ENCODE measurements at regions not wholly inside any gene's neighbourhood (a gene's known extent, or its start where the extent isn't known, plus 50 kb on each side); places are given as distances from the start of the nearest gene placed in this dataset.

DNA sequence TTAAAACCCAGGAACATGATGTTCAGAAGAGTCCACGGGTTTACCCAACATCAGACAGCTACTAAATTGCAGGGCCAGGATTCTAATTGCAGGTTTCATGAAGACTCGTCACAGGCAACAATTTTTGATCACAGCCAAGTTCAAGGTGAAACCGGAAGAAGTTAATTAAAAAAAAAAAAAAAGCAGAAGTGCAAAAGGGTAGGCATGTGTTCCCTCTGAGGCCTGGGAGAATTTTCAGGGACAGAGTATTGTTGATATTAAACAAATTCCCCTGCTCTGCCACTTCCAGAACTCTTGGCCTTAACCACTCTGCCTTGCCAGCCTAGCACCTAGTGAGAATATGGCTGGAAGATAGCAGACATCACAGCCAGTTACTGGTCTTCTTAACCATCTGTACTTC lies 99.4 kb upstream of the TRIB2 start:
- FAIRE-seq: no peak
- TF ChIP-seq, protein P1, sequence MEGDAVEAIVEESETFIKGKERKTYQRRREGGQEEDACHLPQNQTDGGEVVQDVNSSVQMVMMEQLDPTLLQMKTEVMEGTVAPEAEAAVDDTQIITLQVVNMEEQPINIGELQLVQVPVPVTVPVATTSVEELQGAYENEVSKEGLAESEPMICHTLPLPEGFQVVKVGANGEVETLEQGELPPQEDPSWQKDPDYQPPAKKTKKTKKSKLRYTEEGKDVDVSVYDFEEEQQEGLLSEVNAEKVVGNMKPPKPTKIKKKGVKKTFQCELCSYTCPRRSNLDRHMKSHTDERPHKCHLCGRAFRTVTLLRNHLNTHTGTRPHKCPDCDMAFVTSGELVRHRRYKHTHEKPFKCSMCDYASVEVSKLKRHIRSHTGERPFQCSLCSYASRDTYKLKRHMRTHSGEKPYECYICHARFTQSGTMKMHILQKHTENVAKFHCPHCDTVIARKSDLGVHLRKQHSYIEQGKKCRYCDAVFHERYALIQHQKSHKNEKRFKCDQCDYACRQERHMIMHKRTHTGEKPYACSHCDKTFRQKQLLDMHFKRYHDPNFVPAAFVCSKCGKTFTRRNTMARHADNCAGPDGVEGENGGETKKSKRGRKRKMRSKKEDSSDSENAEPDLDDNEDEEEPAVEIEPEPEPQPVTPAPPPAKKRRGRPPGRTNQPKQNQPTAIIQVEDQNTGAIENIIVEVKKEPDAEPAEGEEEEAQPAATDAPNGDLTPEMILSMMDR (IDR thresholded peaks at IDR 0.05; ENCODE audit: insufficient read depth, missing control alignments): no peak
- no peak for DNase-seq (ENCODE audit: insufficient read length, low spot score)

DNA sequence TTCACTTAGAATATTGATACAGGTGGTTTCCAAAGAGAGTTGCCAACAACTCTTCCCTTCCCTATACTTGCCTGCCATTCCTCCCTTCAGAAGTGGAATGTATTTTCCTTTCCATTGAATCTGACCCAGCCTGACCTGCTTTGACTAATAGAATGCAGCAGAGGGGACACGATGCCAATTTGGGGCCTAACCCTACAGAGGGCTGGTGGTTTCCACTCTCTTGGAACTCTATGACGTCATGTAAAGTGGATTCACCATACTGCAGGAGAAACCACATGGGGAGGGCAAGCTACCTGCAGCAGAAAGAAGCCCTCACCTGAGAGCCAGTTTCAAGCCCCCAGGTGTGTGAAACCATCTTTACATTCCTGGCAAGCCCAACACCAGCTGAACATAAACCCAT lies 98.9 kb upstream of the TRIB2 start:
- no peak for DNase-seq (ENCODE audit: insufficient read length, low spot score)
- no peak for FAIRE-seq
- TF ChIP-seq, protein P1 (IDR thresholded peaks at IDR 0.05; ENCODE audit: insufficient read depth, missing control alignments): no peak

DNA sequence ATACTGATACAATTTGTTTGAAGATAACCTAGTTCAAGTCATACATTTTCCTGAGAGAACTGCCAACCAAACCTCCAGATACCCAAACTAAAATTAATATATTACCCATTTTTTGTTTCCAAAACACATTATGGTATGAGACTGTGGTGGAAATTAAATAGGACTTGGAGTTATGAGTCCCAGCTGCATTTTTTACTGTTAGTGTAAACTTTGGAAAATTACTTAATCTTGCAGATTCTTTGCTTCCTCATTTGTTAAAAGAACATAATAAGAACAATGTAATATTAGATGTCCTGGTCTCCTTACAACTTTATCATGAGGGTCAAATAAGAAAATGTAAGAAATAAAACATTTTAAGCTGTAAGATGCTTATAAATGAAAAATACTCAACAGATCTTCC lies 98.2 kb upstream of the TRIB2 start:
- TF ChIP-seq, protein P1 (IDR thresholded peaks at IDR 0.05; ENCODE audit: insufficient read depth, missing control alignments): no peak
- DNase-seq (ENCODE audit: insufficient read length, low spot score): no peak
- FAIRE-seq: no peak

DNA sequence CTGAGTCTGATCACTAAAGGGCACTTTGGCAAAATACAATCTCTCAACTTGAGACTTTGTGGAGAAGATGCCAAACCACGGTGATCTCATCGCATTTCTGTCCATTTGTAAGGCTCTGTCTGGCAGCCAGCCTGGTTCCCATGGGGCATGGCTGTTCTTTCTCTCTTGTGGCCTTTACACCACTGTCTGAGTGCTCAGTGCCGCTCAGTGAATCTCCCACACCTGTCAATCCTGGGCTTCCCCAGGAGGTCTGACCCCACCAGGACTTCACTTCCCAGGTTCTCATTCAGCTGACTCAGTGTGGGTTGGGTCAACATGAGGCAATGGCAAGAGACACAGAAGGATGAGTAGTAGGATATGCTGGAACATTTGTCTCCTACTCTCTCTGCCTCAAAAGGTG lies 96.8 kb upstream of the TRIB2 start:
- FAIRE-seq (no peak), DNase-seq (ENCODE audit: insufficient read length, low spot score) (no peak)
- TF ChIP-seq, protein P1 (IDR thresholded peaks at IDR 0.05; ENCODE audit: insufficient read depth, missing control alignments): no peak

DNA sequence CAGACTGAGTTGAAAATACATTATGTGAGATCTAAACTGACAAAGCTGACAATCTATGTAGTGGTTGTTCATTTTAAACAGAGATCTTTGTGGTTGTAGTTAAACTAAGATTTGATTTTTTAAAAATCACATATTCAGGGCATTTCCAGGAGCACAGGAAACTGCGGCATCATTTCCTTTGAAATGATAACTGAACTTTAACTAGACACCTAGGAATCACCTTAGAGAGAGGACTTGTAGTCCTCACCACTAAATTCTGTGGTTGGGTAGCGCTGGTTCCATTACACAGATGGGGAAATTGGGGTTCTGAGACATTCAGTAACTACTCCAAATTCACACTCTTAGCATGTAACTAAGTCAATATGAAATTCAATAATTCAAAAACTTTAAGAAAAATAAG lies 96.0 kb upstream of the TRIB2 start:
- FAIRE-seq: no peak

DNA sequence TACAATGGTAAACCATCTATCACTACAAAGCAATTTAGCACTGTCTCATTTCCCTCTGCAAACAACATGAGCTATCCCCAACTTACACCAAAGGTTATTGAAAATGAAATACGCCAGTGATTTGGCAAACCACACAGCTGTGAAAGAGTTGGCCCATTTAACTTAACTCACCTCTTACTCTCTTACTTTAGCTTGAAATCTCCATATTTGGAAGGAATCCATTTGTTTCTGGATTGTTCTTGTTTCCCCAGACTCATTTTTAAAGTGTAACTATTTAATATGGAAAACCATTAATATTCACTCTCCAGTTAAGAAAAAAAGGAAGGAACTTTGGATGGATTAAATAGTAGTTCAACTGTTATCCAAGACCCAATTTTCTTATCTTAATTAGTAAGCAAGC lies 93.7 kb upstream of the TRIB2 start:
- TF ChIP-seq, protein P1 (IDR thresholded peaks at IDR 0.05; ENCODE audit: insufficient read depth, missing control alignments): no peak
- FAIRE-seq (no peak), DNase-seq (ENCODE audit: insufficient read length, low spot score) (no peak)

More for the DNA sequence above, 96.0 kb upstream of the TRIB2 start:
- no peak for DNase-seq (ENCODE audit: insufficient read length, low spot score)
- TF ChIP-seq, protein P1 (IDR thresholded peaks at IDR 0.05; ENCODE audit: insufficient read depth, missing control alignments): no peak

DNA sequence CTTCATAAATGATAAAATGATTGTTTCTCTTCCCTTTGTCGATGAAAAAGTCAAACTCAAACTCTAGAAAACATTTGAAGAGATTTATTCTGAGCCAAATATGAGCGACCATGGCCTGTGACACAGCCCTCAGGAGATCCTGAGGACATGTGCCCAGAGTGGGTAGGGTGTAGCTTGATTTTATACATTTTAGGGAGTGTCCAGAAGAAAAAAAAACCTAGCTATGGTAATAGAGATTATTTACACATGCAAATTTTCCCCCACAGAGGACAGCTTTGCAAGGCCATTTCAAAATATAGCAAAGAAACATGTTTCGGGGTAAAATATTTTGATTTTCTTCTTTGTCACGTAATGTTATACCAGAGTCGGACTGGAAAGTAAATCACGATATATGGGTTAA lies 92.4 kb upstream of the TRIB2 start:
- DNase-seq (ENCODE audit: insufficient read length, low spot score) (no peak), FAIRE-seq (no peak)
- TF ChIP-seq, protein P1 (IDR thresholded peaks at IDR 0.05; ENCODE audit: insufficient read depth, missing control alignments): no peak
